ENCODE measurements at regions not wholly inside any gene's neighbourhood (a gene's known extent, or its start where the extent isn't known, plus 50 kb on each side); places are given as distances from the start of the nearest gene placed in this dataset.

- TF ChIP-seq ESRRA (IDR thresholded peaks at IDR 0.05; ENCODE audit: borderline replicate concordance, low read length) (no peak), HES2 (IDR thresholded peaks at IDR 0.05) (no peak), GATA3 (IDR thresholded peaks at IDR 0.05; ENCODE audit: borderline replicate concordance) (no peak), KDM5A (IDR thresholded peaks at IDR 0.05) (no peak), MAFK (IDR thresholded peaks at IDR 0.05; ENCODE audit: partially characterized antibody) (no peak)
- FAIRE-seq (no peak), ATAC-seq (no peak), DNase-seq (ENCODE audit: low read depth in 1 of 2, low spot score in 1 of 2) (no peak)
- Histone ChIP-seq H3K4me3 (no peak overlapping the region), H3K27ac (peak overlapping the region in 1 of 2 experiments; percentile 28; a peak in 1 of 6 replicates), H3K9me3 (no peaks in the 10 kb centered on the region), H3K4me1 (no peaks in the 10 kb centered on the region), H3K4me2 (no peak overlapping the region)
- ChIA-PET POLR2A (interaction anchor here (0.5 kb wide), 1 partner anchor 12 kb away, joined by 3 read pairs; no protein-coding TSS in a partner anchor), CTCF (interaction anchor here (0.6 kb wide), 1 partner anchor 34 kb away, joined by 3 read pairs; no protein-coding TSS in a partner anchor)
- 80% methylated on average over 7 of the region's 7 CpGs for WGBS (ENCODE audit: missing lambda C conversion rate)
These were observed 188.5 kb upstream of the KRR1 start for GRCh38 chr12:75699728-75700496.

- DNase-seq (ENCODE audit: low read depth in 1 of 2, low spot score in 1 of 2) (no peak), FAIRE-seq (peak; percentile 46), ATAC-seq (no peak)
- CTCF ChIA-PET: interaction anchor here (0.7 kb wide), 1 partner anchor 337 kb away, joined by 3 read pairs; no protein-coding TSS in a partner anchor
- no peak overlapping the region for H3K27ac ChIP-seq
- H3K4me1 ChIP-seq: no peaks in the 10 kb centered on the region
- no peak overlapping the region for H3K4me3 ChIP-seq
- no peaks in the 10 kb centered on the region for H3K9me3 ChIP-seq
- POLR2A ChIA-PET: interaction anchor here (0.5 kb wide), 1 partner anchor 13 kb away, joined by 3 read pairs; no protein-coding TSS in a partner anchor
- WGBS (ENCODE audit: missing lambda C conversion rate): 64% methylated on average over 1 of the region's 1 CpG
- TF ChIP-seq REST (IDR thresholded peaks at IDR 0.05) (no peak), KDM1A (IDR thresholded peaks at IDR 0.05; ENCODE audit: low read depth) (no peak), HDAC2 (IDR thresholded peaks at IDR 0.05) (no peak), MAZ (IDR thresholded peaks at IDR 0.05; ENCODE audit: borderline replicate concordance, low read depth, low read length) (no peak), CHD2 (IDR thresholded peaks at IDR 0.05; ENCODE audit: low read length, partially characterized antibody) (no peak), RNF2 (IDR thresholded peaks at IDR 0.05; ENCODE audit: borderline replicate concordance, low read depth) (no peak), JUNB (IDR thresholded peaks at IDR 0.05) (no peak), RFX5 (IDR thresholded peaks at IDR 0.05) (no peak), MYC (IDR thresholded peaks at IDR 0.05; ENCODE audit: borderline replicate concordance, low read length) (no peak), CEBPB (IDR thresholded peaks at IDR 0.05) (no peak), ZC3H11A (IDR thresholded peaks at IDR 0.05) (no peak), HMGXB4 (CRISPR knock-in tag; IDR thresholded peaks at IDR 0.05; ENCODE audit: borderline replicate concordance) (no peak), HOXB13 (CRISPR knock-in tag; IDR thresholded peaks at IDR 0.05; ENCODE audit: low read depth) (no peak)
- no peak overlapping the region for H3K4me2 ChIP-seq
These were observed 187.8 kb upstream of the KRR1 start for GRCh38 chr12:75699251-75699650.
